ENCODE measurements at regions not wholly inside any gene's neighbourhood (a gene's known extent, or its start where the extent isn't known, plus 50 kb on each side); places are given as distances from the start of the nearest gene placed in this dataset.

DNA sequence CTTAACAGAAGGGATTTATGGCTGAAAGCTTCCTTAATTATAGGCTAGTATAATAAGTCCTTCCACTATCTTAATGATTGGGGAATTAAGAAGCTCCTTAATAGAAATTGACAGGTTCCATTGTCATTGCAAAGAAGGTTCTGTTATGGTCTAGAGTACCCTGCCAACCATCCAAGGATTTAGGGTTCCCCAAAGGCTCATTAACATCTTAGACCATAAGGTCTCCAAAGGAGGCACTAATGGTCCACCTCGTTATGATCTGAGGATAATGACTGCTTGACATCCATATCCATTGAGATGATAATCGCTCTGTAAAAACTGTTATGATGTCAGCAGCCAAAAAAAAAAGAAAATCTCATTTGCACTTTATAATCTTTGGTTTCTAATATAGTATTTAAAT, 441.6 kb downstream of the GBA3 start:
- no peak for TF ChIP-seq SPI1 (IDR thresholded peaks at IDR 0.05; ENCODE audit: low read depth, low read length)
- TF ChIP-seq POLR2AphosphoS5 (IDR thresholded peaks at IDR 0.05; ENCODE audit: low read depth, low read length): no peak
- TF ChIP-seq PAX5 (IDR thresholded peaks at IDR 0.05; ENCODE audit: insufficient read depth, low read length, severe bottlenecking): no peak
- TF ChIP-seq POU2F2 (IDR thresholded peaks at IDR 0.05; ENCODE audit: low read depth, low read length): no peak
- FAIRE-seq (no peak), DNase-seq (ENCODE audit: insufficient read length, low spot score) (no peak)

DNA sequence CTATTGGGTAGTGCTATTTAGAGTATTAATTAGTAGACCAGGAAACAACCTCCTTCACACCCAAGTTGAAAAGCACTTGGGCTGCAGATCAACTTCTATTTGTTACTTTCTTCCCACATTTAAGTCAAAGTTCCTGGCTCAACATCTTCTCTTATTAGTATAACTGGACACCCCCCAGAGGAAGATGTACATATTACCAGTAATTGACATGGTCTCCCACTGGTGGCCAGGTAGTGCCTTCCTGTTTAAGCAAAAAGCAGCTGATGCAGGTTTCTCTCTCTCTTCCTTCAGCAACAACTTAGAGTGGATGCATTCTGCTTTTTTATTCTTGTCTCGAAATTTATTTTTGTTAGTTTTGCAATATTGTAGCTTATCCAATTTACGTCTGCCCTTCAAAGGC, 438.1 kb downstream of the GBA3 start:
- no peak for FAIRE-seq
- TF ChIP-seq POLR2AphosphoS5 (IDR thresholded peaks at IDR 0.05; ENCODE audit: low read depth, low read length): no peak
- no peak for TF ChIP-seq TAF1 (IDR thresholded peaks at IDR 0.05; ENCODE audit: low read depth, low read length)
- TF ChIP-seq PAX5 (IDR thresholded peaks at IDR 0.05; ENCODE audit: insufficient read depth, low read length, severe bottlenecking): no peak
- TF ChIP-seq POLR2A (IDR thresholded peaks at IDR 0.05; ENCODE audit: low read depth, low read length): no peak
- TF ChIP-seq SPI1 (IDR thresholded peaks at IDR 0.05; ENCODE audit: low read depth, low read length): no peak
- TF ChIP-seq POU2F2 (IDR thresholded peaks at IDR 0.05; ENCODE audit: low read depth, low read length): no peak
- DNase-seq (ENCODE audit: insufficient read length, low spot score): no peak

DNA sequence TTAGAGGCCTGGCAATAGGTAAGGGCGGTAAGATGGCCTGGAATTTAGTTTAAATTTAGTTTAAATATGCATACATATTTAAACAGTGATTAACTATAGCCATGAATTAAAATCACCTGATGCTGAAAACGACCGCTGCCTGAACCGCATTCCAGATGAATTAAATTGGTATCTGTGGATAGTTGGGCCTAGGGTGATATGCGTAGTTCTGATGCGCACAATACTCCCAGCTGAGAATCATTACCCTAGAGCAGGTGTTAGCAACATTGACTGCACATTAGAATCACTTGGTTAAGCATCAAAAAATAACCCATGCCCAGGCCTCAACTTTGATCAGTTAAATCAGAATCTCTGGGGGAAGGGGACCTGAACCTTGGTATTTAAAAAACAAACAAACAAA, 432.4 kb downstream of the GBA3 start:
- FAIRE-seq (no peak), DNase-seq (ENCODE audit: insufficient read length, low spot score) (no peak)

GRCh38 chr4:23122666-23123400, 430.1 kb downstream of the GBA3 start:
- no peak for TF ChIP-seq POU2F2 (IDR thresholded peaks at IDR 0.05; ENCODE audit: low read depth, low read length)
- TF ChIP-seq PAX5 (IDR thresholded peaks at IDR 0.05; ENCODE audit: insufficient read depth, low read length, severe bottlenecking): no peak
- TF ChIP-seq TAF1 (IDR thresholded peaks at IDR 0.05; ENCODE audit: low read depth, low read length): no peak
- no peak for TF ChIP-seq POLR2AphosphoS5 (IDR thresholded peaks at IDR 0.05; ENCODE audit: low read depth, low read length)
- TF ChIP-seq SPI1 (IDR thresholded peaks at IDR 0.05; ENCODE audit: low read depth, low read length): no peak
- TF ChIP-seq POLR2A (IDR thresholded peaks at IDR 0.05; ENCODE audit: low read depth, low read length): no peak
- DNase-seq (ENCODE audit: insufficient read length, low spot score) (no peak), FAIRE-seq (no peak)

More for the DNA sequence above, 432.4 kb downstream of the GBA3 start:
- no peak for TF ChIP-seq POLR2AphosphoS5 (IDR thresholded peaks at IDR 0.05; ENCODE audit: low read depth, low read length)
- TF ChIP-seq POU2F2 (IDR thresholded peaks at IDR 0.05; ENCODE audit: low read depth, low read length): no peak
- TF ChIP-seq SPI1 (IDR thresholded peaks at IDR 0.05; ENCODE audit: low read depth, low read length): no peak
- TF ChIP-seq PAX5 (IDR thresholded peaks at IDR 0.05; ENCODE audit: insufficient read depth, low read length, severe bottlenecking): no peak
- TF ChIP-seq POLR2A (IDR thresholded peaks at IDR 0.05; ENCODE audit: low read depth, low read length): no peak
- TF ChIP-seq TAF1 (IDR thresholded peaks at IDR 0.05; ENCODE audit: low read depth, low read length): no peak

- DNase-seq (ENCODE audit: insufficient read length, low spot score): no peak
- FAIRE-seq: no peak
- TF ChIP-seq POU2F2 (IDR thresholded peaks at IDR 0.05; ENCODE audit: low read depth, low read length) (no peak), PAX5 (IDR thresholded peaks at IDR 0.05; ENCODE audit: insufficient read depth, low read length, severe bottlenecking) (no peak), SPI1 (IDR thresholded peaks at IDR 0.05; ENCODE audit: low read depth, low read length) (no peak), TAF1 (IDR thresholded peaks at IDR 0.05; ENCODE audit: low read depth, low read length) (no peak), POLR2AphosphoS5 (IDR thresholded peaks at IDR 0.05; ENCODE audit: low read depth, low read length) (no peak), POLR2A (IDR thresholded peaks at IDR 0.05; ENCODE audit: low read depth, low read length) (no peak)
These were observed 427.6 kb downstream of the GBA3 start for GRCh38 chr4:23120374-23120773.

DNA sequence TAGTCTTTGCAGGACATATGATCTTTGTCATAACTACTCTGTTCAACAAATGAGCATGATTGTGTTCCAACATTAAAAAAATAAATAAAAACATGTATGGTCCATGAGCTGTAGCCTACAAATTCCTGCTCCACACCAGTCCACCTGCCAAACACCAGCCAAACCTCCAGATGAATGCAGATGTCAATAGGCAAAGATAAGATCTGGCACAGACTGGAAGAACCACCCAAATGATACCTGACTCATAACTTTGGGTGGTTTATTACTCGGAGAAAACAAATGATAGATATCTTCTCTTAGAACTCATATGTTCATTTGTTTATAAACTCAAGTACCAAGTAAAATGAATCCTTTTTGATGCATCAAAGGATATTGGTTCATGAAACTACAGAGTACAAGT, 425.1 kb downstream of the GBA3 start:
- DNase-seq (ENCODE audit: insufficient read length, low spot score) (no peak), FAIRE-seq (no peak)
- TF ChIP-seq SPI1 (IDR thresholded peaks at IDR 0.05; ENCODE audit: low read depth, low read length) (no peak), POLR2AphosphoS5 (IDR thresholded peaks at IDR 0.05; ENCODE audit: low read depth, low read length) (no peak), POLR2A (IDR thresholded peaks at IDR 0.05; ENCODE audit: low read depth, low read length) (no peak)

DNA sequence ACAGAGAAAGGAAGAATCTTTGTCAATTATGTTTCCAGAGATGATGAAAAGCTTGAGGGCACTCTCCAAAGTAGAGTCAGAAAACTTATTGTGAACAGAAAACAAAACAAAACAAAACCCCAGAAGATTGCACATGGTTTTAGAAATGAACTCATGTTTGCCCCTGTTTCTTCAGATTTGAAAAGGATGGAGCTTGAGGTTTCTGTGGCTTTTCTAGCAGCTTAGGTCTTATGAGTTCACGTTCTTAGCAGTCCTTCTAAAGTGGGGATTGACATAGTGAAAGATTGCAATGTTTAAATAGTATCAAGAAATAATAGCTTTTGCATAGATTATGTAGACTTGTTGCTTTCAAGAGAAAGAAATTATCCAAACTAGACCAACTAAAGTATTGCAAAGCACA, 421.8 kb downstream of the GBA3 start:
- TF ChIP-seq POU2F2 (IDR thresholded peaks at IDR 0.05; ENCODE audit: low read depth, low read length) (no peak), SPI1 (IDR thresholded peaks at IDR 0.05; ENCODE audit: low read depth, low read length) (no peak), POLR2AphosphoS5 (IDR thresholded peaks at IDR 0.05; ENCODE audit: low read depth, low read length) (no peak), PAX5 (IDR thresholded peaks at IDR 0.05; ENCODE audit: insufficient read depth, low read length, severe bottlenecking) (no peak), TAF1 (IDR thresholded peaks at IDR 0.05; ENCODE audit: low read depth, low read length) (no peak), POLR2A (IDR thresholded peaks at IDR 0.05; ENCODE audit: low read depth, low read length) (no peak)
- DNase-seq (ENCODE audit: insufficient read length, low spot score) (no peak), FAIRE-seq (no peak)

GRCh38 chr4:23113104-23113503, 420.4 kb downstream of the GBA3 start:
- FAIRE-seq: no peak
- no peak for DNase-seq (ENCODE audit: insufficient read length, low spot score)
- TF ChIP-seq POLR2A (IDR thresholded peaks at IDR 0.05; ENCODE audit: low read depth, low read length) (no peak), TAF1 (IDR thresholded peaks at IDR 0.05; ENCODE audit: low read depth, low read length) (no peak), PAX5 (IDR thresholded peaks at IDR 0.05; ENCODE audit: insufficient read depth, low read length, severe bottlenecking) (no peak), POU2F2 (IDR thresholded peaks at IDR 0.05; ENCODE audit: low read depth, low read length) (no peak), POLR2AphosphoS5 (IDR thresholded peaks at IDR 0.05; ENCODE audit: low read depth, low read length) (no peak), SPI1 (IDR thresholded peaks at IDR 0.05; ENCODE audit: low read depth, low read length) (no peak)

- TF ChIP-seq SPI1 (IDR thresholded peaks at IDR 0.05; ENCODE audit: low read depth, low read length) (no peak), POLR2AphosphoS5 (IDR thresholded peaks at IDR 0.05; ENCODE audit: low read depth, low read length) (no peak), POU2F2 (IDR thresholded peaks at IDR 0.05; ENCODE audit: low read depth, low read length) (no peak), TAF1 (IDR thresholded peaks at IDR 0.05; ENCODE audit: low read depth, low read length) (no peak), PAX5 (IDR thresholded peaks at IDR 0.05; ENCODE audit: insufficient read depth, low read length, severe bottlenecking) (no peak)
- DNase-seq (ENCODE audit: insufficient read length, low spot score) (no peak), FAIRE-seq (no peak)
These were observed 413.8 kb downstream of the GBA3 start for GRCh38 chr4:23106516-23106915.

Data from GM12891 (cell line).